OCI-LY7 (cell line): ENCODE measurements at regions not wholly inside any gene's neighbourhood (a gene's known extent, or its start where the extent isn't known, plus 50 kb on each side); places are given as distances from the start of the nearest gene placed in this dataset.

Experiments
- BruUV-seq: library from RNA; stranded (reverse); fragments of 400-500 nt; replicated peaks from 2 replicates; lab custom pipeline; 2021; lab: Mats Ljungman, UMichigan
- CTCF ChIA-PET: fragments of 300-600 bp; sonication (Branson Sonifier 250); formaldehyde crosslinking; loops from one replicate; lab custom pipeline; 2022; ENCODE audit warnings: antibody characterized with exemption; ENCODE audit not compliant: unreplicated experiment; lab: Charles Lee
- POLR2A ChIA-PET: fragments of 300-600 bp; sonication (Branson Sonifier 250); formaldehyde crosslinking; loops from one replicate; lab custom pipeline; 2022; ENCODE audit warnings: antibody characterized with exemption; lab: Charles Lee
- DNase-seq: peaks from one replicate; pipeline ENCODE4 v3.0.0-alpha.2; 2015; ENCODE audit warnings: low spot score
- H2AFZ ChIP-seq: fragments of 200-600 bp; sonication (generic), shearing (Covaris generic); 2 replicates; pipeline ENCODE4 v1.6.1; 2014; ENCODE audit warnings: mild to moderate bottlenecking, antibody characterized with exemption, low read length, moderate library complexity
- H3K27ac ChIP-seq: fragments of 200-600 bp; sonication (generic); 2 replicates; pipeline ENCODE4 v1.5.1; 2014; ENCODE audit warnings: mixed run types, low read depth, mild to moderate bottlenecking, moderate library complexity, low read length, inconsistent platforms; ENCODE audit not compliant: poor library complexity, severe bottlenecking
- H3K36me3 ChIP-seq: fragments of 200-600 bp; sonication (generic); 2 replicates; pipeline ENCODE4 v1.6.1; 2014; ENCODE audit warnings: mild to moderate bottlenecking, antibody characterized with exemption, low read length, moderate library complexity, mixed read lengths; ENCODE audit not compliant: insufficient read depth
- H3K4me1 ChIP-seq: fragments of 200-600 bp; sonication (generic); 2 replicates; pipeline ENCODE4 v1.5.1; 2014; ENCODE audit warnings: mild to moderate bottlenecking, low read length; ENCODE audit not compliant: insufficient read depth, poor library complexity, severe bottlenecking
- H3K4me2 ChIP-seq: fragments of 200-600 bp; sonication (generic); 2 replicates; pipeline ENCODE4 v1.6.1; 2014; ENCODE audit warnings: mild to moderate bottlenecking, low read length
- H3K4me3 ChIP-seq: fragments of 200-600 bp; sonication (generic); 2 replicates; pipeline ENCODE4 v1.5.1; 2014; ENCODE audit warnings: mild to moderate bottlenecking, low read depth, low read length; ENCODE audit not compliant: poor library complexity, severe bottlenecking
- H3K79me2 ChIP-seq: fragments of 200-600 bp; sonication (generic); 2 replicates; pipeline ENCODE4 v1.6.1; 2016; ENCODE audit warnings: low read depth, mild to moderate bottlenecking, low read length, moderate library complexity, mixed read lengths; ENCODE audit not compliant: insufficient read depth
- H3K9me2 ChIP-seq: fragments of 200-600 bp; sonication (generic); 2 replicates; pipeline ENCODE4 v1.6.1; 2016; ENCODE audit warnings: mild to moderate bottlenecking, low read length, mixed read lengths; ENCODE audit not compliant: insufficient read depth
- H3K9me3 ChIP-seq: fragments of 200-600 bp; sonication (generic); 2 replicates; pipeline ENCODE4 v1.6.1; 2014; ENCODE audit warnings: mild to moderate bottlenecking, mixed run types, low read length, mixed read lengths
- H4K20me1 ChIP-seq: fragments of 200-600 bp; sonication (generic); 2 replicates; pipeline ENCODE4 v1.6.1; 2014; ENCODE audit warnings: mild to moderate bottlenecking, antibody characterized with exemption, low read length, moderate library complexity, mixed read lengths; ENCODE audit not compliant: insufficient read depth
- EZH2phosphoT487 ChIP-seq: fragments of 200-600 bp; sonication (generic); IDR thresholded peaks from 2 replicates; pipeline ENCODE4 v1.6.1; 2018; ENCODE audit warnings: low read depth, borderline replicate concordance, mild to moderate bottlenecking, mixed run types, antibody characterized with exemption, low read length, moderate library complexity, mixed read lengths
- intact Hi-C: fragments of 100-400 bp; cut with micrococcal nuclease; formaldehyde crosslinking; loops from one replicate; pipeline ENCODE4 v1.10.0; 2022; ENCODE audit not compliant: unreplicated experiment
- TF ChIP-seq, protein P1 (sequence below): fragments of 200-600 bp; sonication (generic); conservative IDR thresholded peaks from 2 replicates; pipeline ENCODE4 v1.5.1; 2014; ENCODE audit warnings: mild to moderate bottlenecking, antibody characterized with exemption, low read length, moderate library complexity, mixed read lengths

DNA sequence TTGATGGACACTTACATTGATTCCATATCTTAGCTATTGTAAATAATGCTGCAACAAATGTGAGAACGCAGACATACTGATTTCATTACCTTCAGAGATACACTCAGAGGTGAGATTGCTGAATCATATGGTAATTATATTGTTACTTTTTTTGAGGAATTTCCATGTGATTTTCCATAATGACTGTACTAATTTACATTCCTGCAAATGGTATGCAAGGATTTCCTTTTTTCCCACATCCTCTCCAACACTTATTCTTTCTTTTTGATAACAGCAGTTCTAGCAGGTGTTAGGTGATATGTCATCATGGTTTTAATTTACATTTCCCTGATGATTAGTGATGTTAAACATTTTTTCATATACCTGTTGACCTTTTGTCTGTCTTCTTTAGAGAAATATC lies 207.7 kb downstream of the C11orf87 start:
- no peak for TF ChIP-seq EZH2phosphoT487
- TF ChIP-seq, protein P1, sequence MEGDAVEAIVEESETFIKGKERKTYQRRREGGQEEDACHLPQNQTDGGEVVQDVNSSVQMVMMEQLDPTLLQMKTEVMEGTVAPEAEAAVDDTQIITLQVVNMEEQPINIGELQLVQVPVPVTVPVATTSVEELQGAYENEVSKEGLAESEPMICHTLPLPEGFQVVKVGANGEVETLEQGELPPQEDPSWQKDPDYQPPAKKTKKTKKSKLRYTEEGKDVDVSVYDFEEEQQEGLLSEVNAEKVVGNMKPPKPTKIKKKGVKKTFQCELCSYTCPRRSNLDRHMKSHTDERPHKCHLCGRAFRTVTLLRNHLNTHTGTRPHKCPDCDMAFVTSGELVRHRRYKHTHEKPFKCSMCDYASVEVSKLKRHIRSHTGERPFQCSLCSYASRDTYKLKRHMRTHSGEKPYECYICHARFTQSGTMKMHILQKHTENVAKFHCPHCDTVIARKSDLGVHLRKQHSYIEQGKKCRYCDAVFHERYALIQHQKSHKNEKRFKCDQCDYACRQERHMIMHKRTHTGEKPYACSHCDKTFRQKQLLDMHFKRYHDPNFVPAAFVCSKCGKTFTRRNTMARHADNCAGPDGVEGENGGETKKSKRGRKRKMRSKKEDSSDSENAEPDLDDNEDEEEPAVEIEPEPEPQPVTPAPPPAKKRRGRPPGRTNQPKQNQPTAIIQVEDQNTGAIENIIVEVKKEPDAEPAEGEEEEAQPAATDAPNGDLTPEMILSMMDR = no peak
- ChIA-PET CTCF (no interaction called here), POLR2A (no interaction called here)
- no peak for DNase-seq
- Histone ChIP-seq H3K27ac (no peak overlapping the region), H4K20me1 (no peaks in the 10 kb centered on the region), H3K4me2 (no peak overlapping the region), H3K9me3 (no peaks in the 10 kb centered on the region), H3K4me3 (no peak overlapping the region), H3K9me2 (no peaks in the 10 kb centered on the region), H3K79me2 (no peaks in the 10 kb centered on the region), H2AFZ (no peak overlapping the region), H3K4me1 (no peaks in the 10 kb centered on the region), H3K36me3 (no peaks in the 10 kb centered on the region)
- intact Hi-C loops = no loop called here
- no TSS peak for BruUV-seq

DNA sequence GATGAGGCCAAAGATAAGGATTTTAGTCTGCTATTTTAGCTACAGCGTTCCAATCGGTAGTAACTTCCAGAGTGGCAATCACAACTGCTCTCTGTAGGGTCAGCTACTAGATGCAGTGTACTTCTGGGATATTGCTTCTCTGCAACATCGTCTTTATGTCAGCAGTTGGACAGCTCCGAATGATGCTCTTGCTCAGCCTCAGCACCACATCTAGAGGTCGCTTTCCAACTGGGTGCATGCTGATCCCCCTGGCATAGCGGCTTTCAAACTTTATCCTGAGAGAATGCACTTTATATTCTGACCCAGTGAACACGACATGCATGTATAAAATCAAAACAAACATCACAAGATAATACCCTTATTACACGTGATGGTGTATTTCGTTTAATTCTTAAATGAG lies 219.6 kb downstream of the C11orf87 start:
- no peak overlapping the region for H3K4me2 ChIP-seq
- intact Hi-C loops = no loop called here
- H3K79me2 ChIP-seq = no peaks in the 10 kb centered on the region
- no peaks in the 10 kb centered on the region for H3K9me3 ChIP-seq
- no peak overlapping the region for H3K27ac ChIP-seq
- no peaks in the 10 kb centered on the region for H3K36me3 ChIP-seq
- DNase-seq = no peak
- no peaks in the 10 kb centered on the region for H3K4me1 ChIP-seq
- POLR2A ChIA-PET = no interaction called here
- H4K20me1 ChIP-seq = no peaks in the 10 kb centered on the region
- H3K9me2 ChIP-seq = no peaks in the 10 kb centered on the region
- CTCF ChIA-PET = no interaction called here
- no TSS peak for BruUV-seq
- no peak overlapping the region for H2AFZ ChIP-seq
- no peak overlapping the region for H3K4me3 ChIP-seq
- TF ChIP-seq EZH2phosphoT487 = no peak
- TF ChIP-seq, protein P1 = no peak

- no peaks in the 10 kb centered on the region for H3K4me1 ChIP-seq
- H3K36me3 ChIP-seq = no peaks in the 10 kb centered on the region
- BruUV-seq = no TSS peak
- H3K27ac ChIP-seq = no peak overlapping the region
- POLR2A ChIA-PET = no interaction called here
- CTCF ChIA-PET = no interaction called here
- no peaks in the 10 kb centered on the region for H3K9me3 ChIP-seq
- no peak overlapping the region for H3K4me2 ChIP-seq
- H3K4me3 ChIP-seq = no peak overlapping the region
- H3K9me2 ChIP-seq = no peaks in the 10 kb centered on the region
- H4K20me1 ChIP-seq = no peaks in the 10 kb centered on the region
- DNase-seq = no peak
- intact Hi-C loops = no loop called here
- H2AFZ ChIP-seq = no peak overlapping the region
- TF ChIP-seq, protein P1 = no peak
- no peak for TF ChIP-seq EZH2phosphoT487
- no peaks in the 10 kb centered on the region for H3K79me2 ChIP-seq
These were observed 222.2 kb downstream of the C11orf87 start for GRCh38 chr11:109644152-109644551.
